ENCODE measurements at regions not wholly inside any gene's neighbourhood (a gene's known extent, or its start where the extent isn't known, plus 50 kb on each side); places are given as distances from the start of the nearest gene placed in this dataset.

GRCh38 chrX:97740886-97741285 lies 857.2 kb downstream of the RPA4 start:
- TF ChIP-seq EP300 (IDR thresholded peaks at IDR 0.05; ENCODE audit: borderline replicate concordance) = no peak
- TF ChIP-seq EGR1 (IDR thresholded peaks at IDR 0.05) = no peak
- TF ChIP-seq RAD21 (IDR thresholded peaks at IDR 0.05; ENCODE audit: low read depth) = no peak
- no peak for TF ChIP-seq ZBTB7A (IDR thresholded peaks at IDR 0.05; ENCODE audit: low read depth)
- TF ChIP-seq REST (IDR thresholded peaks at IDR 0.05; ENCODE audit: low read depth) = no peak
- no peak for TF ChIP-seq TCF12 (IDR thresholded peaks at IDR 0.05; ENCODE audit: low read depth)
- TF ChIP-seq CEBPB (IDR thresholded peaks at IDR 0.05) = no peak
- no peak for TF ChIP-seq MAX (IDR thresholded peaks at IDR 0.05)

Data from Ishikawa (cell line).